ENCODE measurements at regions not wholly inside any gene's neighbourhood (a gene's known extent, or its start where the extent isn't known, plus 50 kb on each side); places are given as distances from the start of the nearest gene placed in this dataset.
A peak's percentile ranks its signal among the peaks of the same experiment; 100 is the strongest.
"Not testable (repeated sequence)": the region's sequence is repeated elsewhere in the genome, so short reads cannot be mapped to it uniquely, and the experiment has no call there.

DNA sequence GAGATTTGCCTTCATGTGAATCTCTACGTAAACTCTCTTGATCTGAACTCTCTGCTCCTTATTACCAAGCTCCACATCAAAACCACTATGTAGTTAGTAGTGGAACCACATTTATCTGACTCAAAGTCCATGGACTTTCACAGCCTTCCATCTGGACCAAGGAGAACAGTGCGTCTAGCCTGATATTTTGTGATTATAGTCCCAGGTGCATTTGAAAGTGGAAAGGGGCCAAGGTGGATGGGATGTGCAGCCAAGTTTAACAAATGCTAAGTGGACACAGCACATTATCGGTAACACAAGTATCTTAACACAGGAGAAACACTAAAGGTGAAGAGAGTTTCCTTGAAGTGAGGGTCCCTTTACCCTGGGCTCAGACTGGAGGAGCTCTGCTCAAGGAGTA lies 281.2 kb upstream of the SGK1 start:
- no peak for DNase-seq

DNA sequence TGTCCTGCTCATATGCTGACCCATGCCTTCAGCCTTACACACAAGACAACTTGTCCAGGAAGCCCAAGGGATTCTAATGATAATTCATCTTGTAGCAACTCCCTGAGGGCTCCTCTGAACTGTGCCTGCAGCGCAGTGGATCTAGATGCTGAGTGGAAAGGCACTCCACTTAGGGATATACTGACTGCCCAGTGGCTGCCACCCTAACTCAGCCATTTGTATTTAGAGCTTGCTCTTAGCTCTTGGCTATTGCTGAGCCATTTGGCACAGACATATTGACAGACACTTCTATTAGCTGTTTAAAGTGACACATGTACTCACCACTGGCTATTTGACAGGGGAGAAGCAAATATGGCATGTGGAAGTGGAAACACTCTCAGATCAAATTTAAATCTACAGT lies 278.3 kb upstream of the SGK1 start:
- DNase-seq, result no peak

DNA sequence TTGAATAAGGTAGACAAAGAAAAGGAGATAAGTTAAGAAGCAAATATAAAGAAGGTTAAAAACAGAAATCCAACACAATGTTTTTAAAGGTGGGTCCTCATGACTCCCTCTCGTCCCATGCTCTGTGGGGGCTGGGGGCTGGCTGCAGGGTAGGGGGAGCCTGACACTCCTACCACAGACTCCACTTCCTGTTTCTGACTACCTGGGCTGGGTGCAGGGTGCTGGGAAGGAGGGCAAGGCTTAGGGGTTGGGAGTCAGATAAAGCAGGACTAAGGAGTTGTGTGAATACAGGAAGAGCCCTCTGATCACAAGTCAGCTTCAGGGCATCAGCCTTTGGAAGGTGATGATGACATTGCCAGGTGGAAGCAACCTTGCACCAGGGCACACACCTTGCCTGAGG lies 277.0 kb upstream of the SGK1 start:
- DNase-seq, result no peak

DNA sequence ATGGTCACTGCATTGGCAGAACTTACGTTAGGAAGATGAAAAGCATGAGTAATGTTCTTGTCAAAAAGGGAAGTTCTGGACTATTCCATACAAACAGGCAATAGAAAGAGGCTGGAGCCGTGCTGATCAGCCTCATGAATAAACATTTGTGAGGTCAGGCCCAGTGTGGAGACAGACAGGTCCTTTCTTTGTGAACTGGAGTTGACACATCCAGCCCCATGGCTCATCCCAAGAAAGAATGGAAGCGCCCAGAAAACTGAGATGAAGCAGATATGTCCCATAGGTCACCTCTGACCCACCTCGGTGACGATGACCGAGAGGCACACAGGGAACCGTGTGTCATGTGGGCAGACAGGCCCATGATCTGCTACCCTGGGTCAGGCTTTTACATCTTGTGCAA lies 276.0 kb upstream of the SGK1 start:
- no peak for DNase-seq

DNA sequence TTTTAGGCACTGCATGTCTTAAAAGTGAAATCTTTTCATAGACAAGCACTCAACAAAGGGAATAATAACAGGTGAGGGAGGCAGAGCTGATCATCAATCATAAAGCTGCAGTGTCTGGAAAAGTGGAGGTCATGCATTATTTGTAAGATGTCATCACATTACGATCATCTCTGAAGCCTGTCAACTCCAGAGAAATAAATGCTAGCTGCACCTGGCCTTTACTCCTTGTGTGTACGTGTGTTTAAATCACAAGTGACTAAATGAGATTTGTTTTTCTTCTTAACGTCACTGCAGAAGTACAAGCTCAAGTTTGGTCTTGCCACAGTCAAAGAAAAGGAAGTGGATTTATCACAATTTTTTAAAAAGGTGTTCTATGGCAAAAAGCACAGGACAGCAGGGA lies 275.5 kb upstream of the SGK1 start:
- no peak for DNase-seq

DNA sequence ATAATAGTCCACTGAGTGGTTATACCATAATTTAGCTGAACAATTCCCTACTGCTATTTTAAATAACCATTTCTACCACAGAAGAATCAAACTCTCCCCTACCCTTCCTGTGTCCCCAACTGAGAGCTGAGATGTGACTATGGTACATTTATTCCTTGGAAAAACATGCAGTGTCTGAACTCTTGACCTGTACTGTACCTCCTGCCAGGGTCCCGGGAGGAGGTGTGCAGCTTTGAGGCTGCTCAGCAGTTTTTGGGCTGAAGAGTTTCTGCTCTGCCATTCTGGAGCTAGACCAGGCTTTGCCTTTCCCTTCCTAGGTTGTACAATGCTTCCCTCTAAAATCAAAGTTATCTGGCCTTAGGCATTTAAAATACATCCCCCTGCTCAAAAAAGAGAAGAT lies 275.1 kb upstream of the SGK1 start:
- DNase-seq, result no peak

DNA sequence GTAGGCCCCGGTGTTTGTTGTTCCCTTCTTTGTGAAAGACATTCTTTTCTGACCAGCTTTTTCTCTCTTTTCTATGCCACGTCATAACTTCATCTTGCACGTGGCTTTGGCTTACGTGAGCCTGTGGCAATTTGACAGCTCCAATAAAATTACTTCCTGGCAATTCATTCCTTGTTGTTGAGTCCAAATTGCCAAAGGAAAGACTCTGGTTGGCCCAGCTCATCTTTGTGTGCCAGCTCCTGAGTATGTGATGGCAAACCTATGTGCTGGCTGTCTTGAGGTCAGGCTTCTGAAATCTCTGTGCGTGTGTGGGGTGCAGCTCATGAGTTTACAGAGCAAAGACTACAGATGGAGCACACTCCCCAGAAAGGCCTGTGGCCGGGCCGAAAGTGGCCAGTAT lies 272.5 kb upstream of the SGK1 start:
- DNase-seq, result peak; percentile 95

DNA sequence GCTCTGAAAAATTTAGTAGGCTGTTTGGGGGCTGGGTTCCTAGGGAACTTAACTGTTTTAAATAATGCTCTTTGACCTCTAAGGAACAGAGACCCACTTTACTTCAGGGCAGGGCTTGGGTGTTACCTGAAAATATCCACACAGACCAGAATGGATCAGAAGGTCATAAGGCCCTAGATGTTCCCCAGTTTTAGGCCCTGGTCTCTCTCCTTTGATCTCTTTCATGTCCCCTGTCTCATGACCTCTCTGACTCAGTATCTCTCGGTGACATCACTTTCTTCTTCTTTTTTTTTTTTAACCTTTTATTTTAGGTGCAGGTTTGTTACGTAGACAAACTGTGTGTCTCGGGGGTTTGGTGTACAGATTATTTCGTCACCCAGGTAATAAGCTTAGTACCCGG lies 272.1 kb upstream of the SGK1 start:
- DNase-seq, result no peak

DNA sequence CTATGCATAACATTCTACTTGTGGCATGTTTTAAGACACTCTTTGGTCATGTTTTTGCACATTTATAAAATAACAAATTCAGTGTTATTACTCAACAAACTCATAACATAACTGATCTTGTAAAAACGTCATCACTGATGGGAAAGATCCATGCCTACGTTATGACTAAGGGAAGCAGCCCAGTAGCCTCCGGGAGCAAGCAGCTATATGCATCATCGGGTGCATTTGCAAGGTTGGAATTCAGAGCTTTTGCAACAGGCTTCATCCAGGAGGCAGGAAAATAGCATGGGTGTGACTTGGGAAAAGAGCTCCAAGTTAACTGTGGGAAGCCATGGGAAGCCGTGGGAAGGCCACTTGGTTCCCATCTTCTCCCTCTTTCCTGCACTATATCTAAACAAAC lies 271.6 kb upstream of the SGK1 start:
- peak; percentile 99 for DNase-seq

DNA sequence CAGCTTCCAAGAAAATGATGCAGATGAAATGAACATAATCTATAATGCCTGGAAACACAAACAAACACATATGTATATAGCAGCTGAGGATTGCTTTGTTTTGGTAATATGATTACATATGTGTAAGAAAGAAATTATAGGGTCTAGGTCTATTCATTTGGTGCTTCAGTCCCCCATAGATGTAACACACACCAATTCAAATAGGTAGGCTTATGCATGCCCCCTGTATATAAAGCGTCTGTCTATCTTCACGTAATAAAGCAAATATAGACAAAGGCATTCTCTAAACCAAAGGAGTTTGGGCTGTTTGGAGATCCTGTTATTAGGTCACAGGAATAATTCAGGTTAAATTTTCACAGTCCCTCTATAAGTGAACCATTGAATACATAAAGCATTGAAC lies 270.4 kb upstream of the SGK1 start:
- DNase-seq, result no peak

DNA sequence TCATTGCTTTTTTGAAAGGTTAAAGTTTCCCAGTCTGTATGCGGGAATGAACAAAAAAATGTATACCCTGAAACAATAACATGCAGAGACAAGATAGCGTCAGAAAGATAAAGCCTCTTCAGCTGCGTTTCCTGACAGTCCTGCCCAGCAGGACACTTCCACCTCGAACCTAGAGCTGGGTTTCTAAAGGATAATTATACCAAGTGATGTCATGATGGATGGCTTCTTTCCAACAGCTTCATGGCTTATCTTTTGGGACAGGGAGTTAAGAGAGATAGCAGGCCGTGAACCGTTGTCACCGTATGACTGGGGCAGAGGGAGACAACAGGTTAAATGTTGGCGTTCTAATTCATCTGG lies 267.6 kb upstream of the SGK1 start:
- no peak for DNase-seq

DNA sequence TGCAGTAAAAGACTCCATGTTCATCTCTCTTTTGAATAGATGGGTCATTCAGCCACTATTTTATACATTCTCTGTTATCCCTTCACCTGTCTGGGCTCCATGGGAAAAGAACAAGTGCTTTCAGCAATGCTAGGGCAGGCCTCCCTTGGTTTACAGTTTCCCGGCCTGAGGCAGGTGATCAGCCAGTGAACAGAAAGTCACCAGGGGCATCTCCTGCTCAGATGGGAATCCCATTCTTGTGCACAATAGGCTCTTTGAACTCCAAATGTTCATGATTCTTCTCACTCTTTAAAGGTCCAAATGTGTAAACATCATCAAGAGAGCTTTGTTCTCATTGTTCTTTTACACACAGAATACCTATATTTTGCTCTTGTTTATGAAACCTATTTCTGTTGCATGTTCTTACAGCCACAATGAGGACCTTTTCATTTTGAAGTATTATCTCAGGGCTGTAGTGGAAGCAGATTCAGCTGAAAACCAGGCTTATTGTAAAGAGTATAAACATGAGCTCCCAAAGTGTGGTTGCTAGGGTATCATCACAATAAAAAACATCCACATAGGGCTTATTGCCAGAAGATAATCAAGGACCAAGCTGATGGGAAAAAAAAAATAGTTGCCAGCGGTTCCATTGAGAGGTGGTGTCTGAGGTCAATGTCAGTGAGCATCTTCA lies 267.1 kb upstream of the SGK1 start:
- DNase-seq, result no peak

DNA sequence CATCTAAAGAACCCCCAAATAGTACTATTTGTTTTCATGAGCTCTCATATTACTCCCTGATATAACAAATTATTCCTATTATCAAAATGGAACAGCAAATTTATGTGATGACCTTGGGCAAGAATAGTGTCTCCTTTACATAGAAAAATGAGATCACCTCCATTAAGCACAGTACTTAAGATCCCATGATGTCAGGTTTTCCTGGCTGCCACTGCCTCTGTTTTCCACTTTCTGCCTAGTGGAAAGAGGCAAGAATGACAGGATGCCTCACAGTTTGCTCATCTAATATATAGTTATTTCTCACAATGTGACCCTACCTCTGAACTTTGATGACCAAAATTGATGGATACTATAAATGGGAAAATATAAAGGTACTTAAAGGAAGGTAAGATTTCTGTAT lies 260.1 kb upstream of the SGK1 start:
- peak; percentile 31 for DNase-seq

DNA sequence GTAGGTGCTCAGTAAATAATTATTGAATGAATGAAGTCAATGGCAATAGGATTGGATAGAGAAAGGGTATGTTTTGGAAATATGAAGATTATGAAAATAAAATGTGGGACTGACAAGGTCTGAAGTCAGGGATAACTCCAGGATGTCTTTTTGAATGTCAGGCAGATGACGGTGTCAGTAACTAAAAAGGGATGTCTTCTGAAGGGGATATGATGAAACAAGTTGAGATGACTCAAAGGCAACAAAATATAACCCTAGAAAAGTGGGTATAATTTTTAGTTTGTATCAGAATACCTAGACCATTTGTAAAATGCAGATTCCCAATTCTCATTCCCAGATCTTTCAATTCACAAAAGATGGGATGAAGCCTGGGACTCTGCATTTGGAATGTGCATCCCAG lies 257.3 kb upstream of the SGK1 start:
- DNase-seq, result no peak

DNA sequence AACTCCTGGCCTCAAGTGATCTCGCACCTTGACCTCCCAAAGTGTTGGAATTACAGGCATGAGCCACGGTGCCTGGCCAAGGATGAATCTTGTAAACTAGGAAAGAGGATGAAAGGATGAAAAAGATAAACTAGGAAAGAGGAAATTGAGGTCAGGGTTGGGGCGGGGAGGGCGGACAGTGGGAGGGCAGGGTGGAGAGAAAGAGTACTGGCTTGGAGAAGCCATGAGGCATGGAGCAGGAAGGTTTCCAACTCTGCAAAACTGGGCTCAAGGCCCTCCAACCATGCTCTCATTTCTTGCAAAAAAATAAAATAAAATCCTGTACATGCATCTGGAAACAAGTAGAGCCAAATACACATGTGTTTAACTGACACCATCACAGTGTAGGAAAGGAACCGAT lies 256.6 kb upstream of the SGK1 start:
- DNase-seq, result no peak

DNA sequence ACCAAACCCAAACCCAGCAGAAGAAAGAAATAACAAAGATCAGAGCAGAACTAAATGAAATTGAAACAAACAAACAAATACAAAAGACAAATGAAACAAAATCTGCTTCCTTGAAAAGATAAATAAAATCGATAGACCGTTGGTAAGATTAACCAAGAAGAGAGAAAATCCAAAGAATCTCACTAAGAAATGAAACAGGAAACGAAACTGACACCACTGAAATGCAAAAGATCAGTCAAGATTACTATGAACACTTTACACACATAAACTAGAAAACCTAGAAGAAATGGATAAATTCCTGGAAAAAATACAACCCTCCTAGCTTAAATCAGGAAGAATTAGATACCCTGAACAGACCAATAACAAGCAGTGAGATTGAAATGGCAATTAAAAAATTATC lies 252.1 kb upstream of the SGK1 start:
- DNase-seq, result not testable (repeated sequence)

DNA sequence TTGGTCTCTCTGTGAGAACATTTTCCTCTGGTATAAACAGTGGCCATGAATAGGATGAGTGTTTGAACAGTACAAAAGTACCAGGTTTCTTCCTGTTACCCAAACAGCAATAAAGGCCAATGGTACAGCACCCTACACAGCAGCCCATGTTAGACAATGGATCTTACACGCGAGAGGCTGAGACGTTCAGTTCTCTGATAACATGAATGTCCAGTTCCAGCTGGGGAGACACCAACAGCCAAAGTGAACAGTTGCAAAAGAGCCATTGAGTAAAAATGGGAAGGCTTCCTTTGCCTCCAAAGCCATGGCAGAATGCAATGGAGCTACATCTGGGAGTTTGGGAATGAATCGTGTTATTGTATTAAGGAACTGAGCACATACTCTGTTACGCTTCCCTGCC lies 246.8 kb upstream of the SGK1 start:
- no peak for DNase-seq

DNA sequence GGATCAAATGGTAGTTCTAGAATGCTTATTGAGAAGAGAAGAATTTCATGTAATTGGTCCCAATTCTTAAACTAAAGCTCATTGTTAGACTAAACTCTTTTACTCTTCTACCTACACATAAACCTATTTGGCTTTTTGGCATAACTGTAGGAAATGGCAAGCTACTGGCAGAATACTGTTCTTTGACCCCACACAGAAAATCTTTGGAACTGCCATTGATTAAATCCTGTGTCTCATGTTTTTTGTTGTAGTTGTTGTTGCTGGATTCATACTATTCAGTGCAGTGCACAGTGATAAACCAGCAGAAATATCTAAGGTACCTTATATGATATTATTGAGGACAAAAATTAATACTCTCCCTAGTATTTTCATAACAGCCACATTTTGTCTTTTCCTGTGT lies 242.1 kb upstream of the SGK1 start:
- no peak for DNase-seq

DNA sequence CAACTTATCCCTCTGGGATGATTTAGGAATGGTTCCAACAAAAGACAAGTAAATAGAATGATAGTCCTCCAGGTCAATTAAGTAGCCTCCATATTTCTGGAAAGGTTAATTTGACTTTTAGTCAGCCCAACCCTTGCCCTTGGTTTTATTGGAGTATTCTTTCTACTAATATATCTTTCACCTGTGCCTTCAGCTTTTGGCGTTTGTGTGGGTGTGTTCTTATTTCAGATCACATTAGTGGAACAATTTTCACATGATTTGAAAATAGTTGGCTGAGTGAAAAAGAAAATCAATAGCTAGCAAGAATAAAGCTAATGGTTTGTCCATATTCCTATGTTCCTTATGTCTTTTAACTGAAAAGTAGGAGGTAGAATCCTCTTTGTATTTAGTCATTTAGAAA lies 239.6 kb upstream of the SGK1 start:
- DNase-seq, result no peak

DNA sequence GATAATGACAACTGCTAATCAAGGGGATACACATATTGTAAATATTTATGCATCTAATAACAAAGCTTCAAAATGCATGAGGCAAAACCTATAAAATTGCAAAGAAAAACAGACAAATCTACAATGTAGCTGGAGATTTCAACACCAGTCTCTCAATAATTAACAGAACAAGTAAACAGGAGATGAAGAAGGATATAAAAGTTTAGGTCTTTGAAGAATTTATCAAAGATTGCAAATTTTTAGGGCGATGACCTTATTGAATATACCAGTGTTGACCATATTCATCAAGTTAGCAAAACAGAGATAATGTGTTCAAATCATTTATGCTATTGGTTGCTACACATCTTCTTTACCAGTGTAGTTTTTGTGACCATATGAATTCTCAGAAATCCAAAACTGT lies 237.8 kb upstream of the SGK1 start:
- no peak for DNase-seq

DNA sequence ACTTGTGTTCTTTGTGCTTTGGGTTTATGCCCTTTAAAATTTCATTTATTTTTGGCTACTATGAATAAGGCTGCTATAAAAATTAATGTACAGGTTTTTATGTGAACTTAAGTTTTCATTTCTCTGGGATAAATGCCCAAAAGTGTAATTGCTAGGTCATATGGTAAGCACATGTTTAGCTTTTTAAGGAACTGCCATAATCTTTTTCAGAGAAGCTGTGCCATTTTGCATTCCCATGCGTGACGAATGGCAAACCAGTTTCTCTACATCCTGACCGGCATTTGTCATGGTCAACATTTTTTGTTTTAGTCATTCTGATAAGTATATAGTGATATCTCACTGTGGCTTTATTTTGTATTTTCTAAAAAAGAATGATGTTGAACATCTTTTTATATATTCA lies 236.0 kb upstream of the SGK1 start:
- DNase-seq, result peak; percentile 81

DNA sequence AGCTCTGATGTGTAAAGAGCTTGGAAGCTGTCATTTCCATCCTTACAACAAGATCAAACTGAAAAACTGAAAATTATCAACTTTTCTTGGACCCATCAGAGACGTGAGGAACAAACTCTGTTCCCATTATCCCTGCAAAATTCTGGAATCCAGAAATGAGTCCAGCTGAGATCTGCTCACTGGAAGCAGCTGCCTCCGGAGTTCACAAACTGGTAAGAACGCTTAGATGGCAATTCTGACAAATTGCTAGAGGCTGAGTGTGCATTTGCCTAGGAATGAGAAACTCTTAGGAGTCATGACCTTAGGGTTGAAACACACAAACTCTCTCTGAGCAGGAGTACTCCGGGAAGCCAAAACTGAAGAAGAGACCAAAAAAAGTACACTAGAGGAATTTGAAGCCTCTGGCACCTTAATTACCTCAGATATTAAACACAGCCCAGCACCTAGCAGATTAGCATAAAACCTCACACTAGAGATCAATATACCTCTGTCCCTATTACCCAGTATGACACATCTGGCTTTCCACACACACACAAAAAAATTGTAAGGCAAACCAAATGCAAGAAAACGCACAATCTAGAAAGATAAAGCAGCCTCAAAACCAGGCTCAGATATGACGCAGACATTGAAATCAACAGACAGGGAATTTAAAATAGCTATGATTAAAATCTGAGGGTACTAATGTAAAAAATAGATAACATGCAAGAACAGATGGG lies 233.5 kb upstream of the SGK1 start:
- DNase-seq, result peak; percentile 95

DNA sequence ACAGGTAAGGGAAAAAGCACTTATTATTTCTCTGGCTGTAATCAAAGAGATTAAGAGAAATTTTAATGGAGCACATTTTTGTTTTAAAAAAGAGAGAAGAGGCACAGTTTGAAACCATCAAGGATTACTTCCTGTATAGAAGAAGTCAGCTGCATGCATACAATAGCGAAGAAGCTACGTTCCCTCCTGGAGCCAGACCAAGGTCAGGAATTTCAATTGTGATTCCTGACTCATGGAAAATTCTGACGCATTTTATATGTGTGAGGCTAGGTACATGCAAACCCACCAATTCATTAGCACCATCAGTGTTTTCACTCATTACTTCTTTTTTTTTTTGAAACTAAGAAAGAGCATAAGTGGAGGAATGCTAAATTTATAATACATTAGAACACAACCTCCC lies 232.7 kb upstream of the SGK1 start:
- peak; percentile 85 for DNase-seq

DNA sequence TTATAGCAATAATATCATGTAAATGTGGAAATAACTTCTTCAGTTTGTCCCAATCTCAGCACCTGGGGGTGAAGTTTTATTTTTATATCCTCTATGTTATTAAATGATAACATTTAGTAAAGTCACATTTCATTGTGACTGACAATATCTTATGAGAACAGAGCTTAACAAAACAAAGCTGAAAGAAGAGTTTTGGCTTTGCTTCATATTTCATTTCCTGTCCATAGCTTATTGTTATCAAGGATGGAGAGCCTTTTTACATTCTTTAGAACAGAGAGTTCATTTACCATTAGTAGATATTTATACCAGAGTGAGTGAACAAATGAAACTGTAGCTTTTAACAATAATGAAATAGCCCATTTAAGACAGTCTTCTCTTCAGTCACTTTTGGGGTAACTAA lies 231.9 kb upstream of the SGK1 start:
- no peak for DNase-seq

DNA sequence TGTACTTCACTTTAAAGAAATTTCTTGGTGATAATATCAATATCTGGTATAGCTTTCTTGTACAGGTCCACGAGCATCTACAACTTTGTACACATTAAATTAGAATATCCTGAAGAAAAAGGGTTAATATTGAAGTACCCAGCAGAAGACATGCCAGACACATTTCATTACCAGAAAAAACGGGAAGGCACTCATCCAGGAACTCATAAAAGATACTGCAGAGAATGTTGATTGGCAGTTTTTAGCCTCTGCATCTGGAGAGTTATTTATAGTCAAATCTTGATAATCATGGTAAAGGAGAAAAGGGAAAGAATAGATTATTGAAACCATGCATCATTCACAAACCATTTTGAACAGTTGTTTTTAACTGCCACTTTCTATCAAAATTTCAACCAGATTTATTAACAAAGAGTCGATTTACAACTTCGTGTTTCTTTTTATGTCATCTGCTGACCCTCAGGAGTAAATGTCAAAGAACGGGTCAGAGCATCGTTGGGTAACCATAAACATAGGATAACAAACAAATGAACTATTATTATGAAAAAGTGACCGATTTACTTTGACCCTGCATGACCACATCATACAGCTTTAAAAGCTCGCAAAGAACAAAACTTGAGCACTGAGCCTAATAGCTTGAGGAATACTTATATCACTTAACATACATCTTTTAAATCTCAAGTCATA lies 229.2 kb upstream of the SGK1 start:
- no peak for DNase-seq

Measured in EL (cell line).